SK-N-SH treated with all-trans-retinoic acid at 6 μM for 48 hours (cell line): ENCODE measurements at regions not wholly inside any gene's neighbourhood (a gene's known extent, or its start where the extent isn't known, plus 50 kb on each side); places are given as distances from the start of the nearest gene placed in this dataset.

Experiments
- ATAC-seq: fragments of 200-7000 bp; cut with Tn5 transposase; 3 replicates; pipeline ENCODE4 v1.9.1; 2020; ENCODE audit warnings: mild to moderate bottlenecking, moderate library complexity
- BACH2 ChIP-seq: fragments of 250-450 bp; sonication (Bioruptor Pico); IDR thresholded peaks from 2 replicates; pipeline ENCODE4 v1.9.0; 2021; ENCODE audit warnings: mild to moderate bottlenecking, borderline replicate concordance
- ESRRG ChIP-seq: fragments of 250-450 bp; sonication (Bioruptor Pico); IDR thresholded peaks from 2 replicates; pipeline ENCODE4 v1.6.1; 2021; ENCODE audit warnings: mild to moderate bottlenecking
- ISL1 ChIP-seq: fragments of 250-450 bp; sonication (Bioruptor Pico); IDR thresholded peaks from 2 replicates; pipeline ENCODE4 v2.1.2; 2022; ENCODE audit warnings: mild to moderate bottlenecking, moderate library complexity
- OSR1 ChIP-seq: fragments of 250-450 bp; sonication (Bioruptor Pico); IDR thresholded peaks from 2 replicates; pipeline ENCODE4 v1.8.0; 2022; ENCODE audit warnings: moderate library complexity, mild to moderate bottlenecking, inconsistent platforms
- PPARA ChIP-seq: fragments of 250-450 bp; sonication (Bioruptor Pico); IDR thresholded peaks from 2 replicates; pipeline ENCODE4 v1.5.0; 2020; ENCODE audit warnings: mild to moderate bottlenecking, borderline replicate concordance
- SNAI2 ChIP-seq: fragments of 250-450 bp; sonication (Bioruptor Pico); IDR thresholded peaks from 2 replicates; pipeline ENCODE4 v1.5.0; 2020; ENCODE audit warnings: mild to moderate bottlenecking, moderate library complexity
- TCF4 ChIP-seq: fragments of 250-450 bp; sonication (Bioruptor Pico); IDR thresholded peaks from 2 replicates; pipeline ENCODE4 v1.8.0; 2021; ENCODE audit warnings: mild to moderate bottlenecking, moderate library complexity, borderline replicate concordance
- TOX ChIP-seq: fragments of 250-450 bp; sonication (Bioruptor Pico); IDR thresholded peaks from 2 replicates; pipeline ENCODE4 v1.8.0; 2021; ENCODE audit warnings: mild to moderate bottlenecking, moderate library complexity, borderline replicate concordance
- ZC3H10 ChIP-seq: fragments of 250-450 bp; sonication (Bioruptor Pico); IDR thresholded peaks from 2 replicates; pipeline ENCODE4 v1.5.1; 2021; ENCODE audit warnings: mild to moderate bottlenecking, moderate library complexity
- ZFP3 ChIP-seq: fragments of 250-450 bp; sonication (Bioruptor Pico); IDR thresholded peaks from 2 replicates; pipeline ENCODE4 v1.5.0; 2020; ENCODE audit warnings: mild to moderate bottlenecking, moderate library complexity
- ZFP30 ChIP-seq: fragments of 450-650 bp; formaldehyde crosslinking; IDR thresholded peaks from 2 replicates; pipeline ENCODE4 v1.5.0; 2022; ENCODE audit warnings: mild to moderate bottlenecking, moderate library complexity
- ZNF565 ChIP-seq: fragments of 450-650 bp; formaldehyde crosslinking; conservative IDR thresholded peaks from 2 replicates; pipeline ENCODE4 v1.5.0; 2020; ENCODE audit warnings: low read depth, mild to moderate bottlenecking, moderate library complexity
- ZNF70 ChIP-seq: fragments of 450-650 bp; formaldehyde crosslinking; IDR thresholded peaks from 2 replicates; pipeline ENCODE4 v1.5.0; 2020; ENCODE audit warnings: mild to moderate bottlenecking, moderate library complexity
- TF ChIP-seq, protein P1 (sequence below): fragments of 250-450 bp; sonication (Bioruptor Pico); IDR thresholded peaks from 2 replicates; pipeline ENCODE4 v1.8.0; 2020; ENCODE audit warnings: mild to moderate bottlenecking, moderate library complexity, borderline replicate concordance
- TF ChIP-seq, protein P2 (sequence below): fragments of 250-450 bp; sonication (Bioruptor Pico); IDR thresholded peaks from 2 replicates; pipeline ENCODE4 v1.5.1; 2020; ENCODE audit warnings: low read depth, mild to moderate bottlenecking, moderate library complexity
- TF ChIP-seq, protein P3 (sequence below): fragments of 250-450 bp; sonication (Bioruptor Pico); IDR thresholded peaks from 2 replicates; pipeline ENCODE4 v1.8.0; 2021; ENCODE audit warnings: low read depth, mild to moderate bottlenecking, moderate library complexity, borderline replicate concordance

GRCh38 chr15:85327820-85328219 lies 52.6 kb upstream of the AKAP13 start:
- no peak for TF ChIP-seq SNAI2
- no peak for TF ChIP-seq TOX (CRISPR knock-in tag)
- TF ChIP-seq, protein P1, sequence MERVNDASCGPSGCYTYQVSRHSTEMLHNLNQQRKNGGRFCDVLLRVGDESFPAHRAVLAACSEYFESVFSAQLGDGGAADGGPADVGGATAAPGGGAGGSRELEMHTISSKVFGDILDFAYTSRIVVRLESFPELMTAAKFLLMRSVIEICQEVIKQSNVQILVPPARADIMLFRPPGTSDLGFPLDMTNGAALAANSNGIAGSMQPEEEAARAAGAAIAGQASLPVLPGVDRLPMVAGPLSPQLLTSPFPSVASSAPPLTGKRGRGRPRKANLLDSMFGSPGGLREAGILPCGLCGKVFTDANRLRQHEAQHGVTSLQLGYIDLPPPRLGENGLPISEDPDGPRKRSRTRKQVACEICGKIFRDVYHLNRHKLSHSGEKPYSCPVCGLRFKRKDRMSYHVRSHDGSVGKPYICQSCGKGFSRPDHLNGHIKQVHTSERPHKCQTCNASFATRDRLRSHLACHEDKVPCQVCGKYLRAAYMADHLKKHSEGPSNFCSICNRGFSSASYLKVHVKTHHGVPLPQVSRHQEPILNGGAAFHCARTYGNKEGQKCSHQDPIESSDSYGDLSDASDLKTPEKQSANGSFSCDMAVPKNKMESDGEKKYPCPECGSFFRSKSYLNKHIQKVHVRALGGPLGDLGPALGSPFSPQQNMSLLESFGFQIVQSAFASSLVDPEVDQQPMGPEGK, result no peak
- no peak for TF ChIP-seq ISL1 (CRISPR knock-in tag)
- TF ChIP-seq PPARA (CRISPR knock-in tag), result no peak
- no peak for TF ChIP-seq TCF4 (CRISPR knock-in tag)
- TF ChIP-seq BACH2 (CRISPR knock-in tag), result no peak
- TF ChIP-seq OSR1 (CRISPR knock-in tag), result no peak
- TF ChIP-seq, protein P2, sequence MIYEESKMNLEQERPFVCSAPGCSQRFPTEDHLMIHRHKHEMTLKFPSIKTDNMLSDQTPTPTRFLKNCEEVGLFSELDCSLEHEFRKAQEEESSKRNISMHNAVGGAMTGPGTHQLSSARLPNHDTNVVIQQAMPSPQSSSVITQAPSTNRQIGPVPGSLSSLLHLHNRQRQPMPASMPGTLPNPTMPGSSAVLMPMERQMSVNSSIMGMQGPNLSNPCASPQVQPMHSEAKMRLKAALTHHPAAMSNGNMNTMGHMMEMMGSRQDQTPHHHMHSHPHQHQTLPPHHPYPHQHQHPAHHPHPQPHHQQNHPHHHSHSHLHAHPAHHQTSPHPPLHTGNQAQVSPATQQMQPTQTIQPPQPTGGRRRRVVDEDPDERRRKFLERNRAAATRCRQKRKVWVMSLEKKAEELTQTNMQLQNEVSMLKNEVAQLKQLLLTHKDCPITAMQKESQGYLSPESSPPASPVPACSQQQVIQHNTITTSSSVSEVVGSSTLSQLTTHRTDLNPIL (CRISPR knock-in tag), result no peak
- TF ChIP-seq ESRRG (CRISPR knock-in tag), result no peak
- TF ChIP-seq ZFP3 (CRISPR knock-in tag), result no peak
- TF ChIP-seq, protein P3, sequence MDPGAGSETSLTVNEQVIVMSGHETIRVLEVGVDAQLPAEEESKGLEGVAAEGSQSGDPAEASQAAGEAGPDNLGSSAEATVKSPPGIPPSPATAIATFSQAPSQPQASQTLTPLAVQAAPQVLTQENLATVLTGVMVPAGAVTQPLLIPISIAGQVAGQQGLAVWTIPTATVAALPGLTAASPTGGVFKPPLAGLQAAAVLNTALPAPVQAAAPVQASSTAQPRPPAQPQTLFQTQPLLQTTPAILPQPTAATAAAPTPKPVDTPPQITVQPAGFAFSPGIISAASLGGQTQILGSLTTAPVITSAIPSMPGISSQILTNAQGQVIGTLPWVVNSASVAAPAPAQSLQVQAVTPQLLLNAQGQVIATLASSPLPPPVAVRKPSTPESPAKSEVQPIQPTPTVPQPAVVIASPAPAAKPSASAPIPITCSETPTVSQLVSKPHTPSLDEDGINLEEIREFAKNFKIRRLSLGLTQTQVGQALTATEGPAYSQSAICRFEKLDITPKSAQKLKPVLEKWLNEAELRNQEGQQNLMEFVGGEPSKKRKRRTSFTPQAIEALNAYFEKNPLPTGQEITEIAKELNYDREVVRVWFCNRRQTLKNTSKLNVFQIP (CRISPR knock-in tag), result no peak
- TF ChIP-seq ZFP30 (CRISPR knock-in tag), result no peak
- TF ChIP-seq ZC3H10 (CRISPR knock-in tag), result no peak
- TF ChIP-seq ZNF70 (CRISPR knock-in tag), result no peak
- no peak for TF ChIP-seq ZNF565 (CRISPR knock-in tag)
- ATAC-seq, result no peak

GRCh38 chr15:85329561-85330422 lies 50.6 kb upstream of the AKAP13 start:
- ATAC-seq, result 0 out of 3 replicates have a peak, but pooled peaks have one; percentile 4

More at GRCh38 chr15:85329561-85330422, 50.6 kb upstream of the AKAP13 start:
- 0 out of 2 replicates have a peak, but pooled peaks have one; percentile 15 for TF ChIP-seq TCF4 (CRISPR knock-in tag)
- TF ChIP-seq, protein P3 (CRISPR knock-in tag), result no peak
- TF ChIP-seq, all 23 proteins: peak for 1
